K562 (cell line): ENCODE measurements at regions not wholly inside any gene's neighbourhood (a gene's known extent, or its start where the extent isn't known, plus 50 kb on each side); places are given as distances from the start of the nearest gene placed in this dataset.

ENCODE experiments used
- GATA2 ChIP-seq: sonication (generic); formaldehyde crosslinking; IDR thresholded peaks from 2 replicates; pipeline ENCODE4 v1.4.0; 2020; ENCODE audit warnings: mild to moderate bottlenecking, missing genetic modification reagents
- POLR2A ChIP-seq: fragments of 450-650 bp; conservative IDR thresholded peaks from 2 replicates; pipeline ENCODE4 v1.6.1; 2016
- ZBTB40 ChIP-seq, 2 experiments: fragments of 450-650 bp in 1 of 2; sonication (generic) in 1 of 2; formaldehyde crosslinking in 1 of 2; IDR thresholded peaks; 2 replicates each; pipeline versions ENCODE4 v1.7.1 to v1.9.0; 2016 to 2022; ENCODE audit warnings: inconsistent platforms in 1 of 2, mild to moderate bottlenecking in 1 of 2, missing genetic modification reagents in 1 of 2
- ZNF12 ChIP-seq: sonication (generic); formaldehyde crosslinking; IDR thresholded peaks from 2 replicates; pipeline ENCODE4 v1.4.0; 2020; ENCODE audit warnings: mild to moderate bottlenecking, missing genetic modification reagents

DNA sequence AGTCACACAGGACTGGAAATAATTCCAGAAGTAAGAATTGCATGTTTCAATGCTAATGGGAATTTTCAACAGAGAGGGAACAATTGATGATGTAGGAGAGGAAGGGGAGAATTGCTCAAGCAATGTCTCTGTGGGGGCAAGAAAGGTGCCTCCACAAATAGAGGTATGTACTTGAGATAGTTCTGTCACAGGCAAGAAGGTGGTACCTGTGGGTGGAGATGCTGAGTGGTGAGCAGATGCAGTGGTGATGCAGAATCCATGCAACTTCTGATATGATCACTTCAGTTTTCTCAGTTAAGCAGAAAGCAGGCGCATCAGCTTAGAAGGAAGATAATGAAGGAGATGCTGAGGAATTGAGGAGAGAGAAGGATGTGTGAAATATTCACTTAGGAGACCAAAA is 55.1 kb upstream of the SEC24B start:
- TF ChIP-seq ZBTB40 (IDR thresholded peaks at IDR 0.05) (no peak), ZBTB40 (CRISPR knock-in tag; IDR thresholded peaks at IDR 0.05) (no peak), ZNF12 (no peak), POLR2A (no peak), GATA2 (CRISPR knock-in tag) (no peak)
